MM.1S (cell line): ENCODE measurements at regions not wholly inside any gene's neighbourhood (a gene's known extent, or its start where the extent isn't known, plus 50 kb on each side); places are given as distances from the start of the nearest gene placed in this dataset.

Source experiments
- DNase-seq: peaks from one replicate; pipeline ENCODE4 v3.0.0-alpha.2; 2015
- H2AFZ ChIP-seq: fragments of 300-600 bp; sonication (generic); 2 replicates; pipeline ENCODE4 v1.6.0; 2016; ENCODE audit warnings: antibody characterized with exemption, low read length
- H3F3A ChIP-seq: fragments of 300-600 bp; sonication (generic); 2 replicates; pipeline ENCODE4 v1.6.1; 2016; ENCODE audit warnings: mild to moderate bottlenecking, antibody characterized with exemption, low read length, moderate library complexity, mixed read lengths; ENCODE audit not compliant: insufficient read depth
- H3K27ac ChIP-seq: fragments of 300-600 bp; sonication (generic); 2 replicates; pipeline ENCODE4 v1.5.1; 2016; ENCODE audit warnings: mild to moderate bottlenecking, low read length
- H3K27me3 ChIP-seq: fragments of 300-600 bp; sonication (generic); replicated peaks from 2 replicates; pipeline ENCODE4 v1.6.0; 2016; ENCODE audit warnings: low read length; ENCODE audit not compliant: insufficient read depth
- H3K36me3 ChIP-seq: fragments of 300-600 bp; sonication (generic); replicated peaks from 2 replicates; pipeline ENCODE4 v1.6.1; 2016; ENCODE audit warnings: mild to moderate bottlenecking, low read length, mixed read lengths; ENCODE audit not compliant: insufficient read depth
- H3K4me1 ChIP-seq: fragments of 300-600 bp; sonication (generic); 2 replicates; pipeline ENCODE4 v1.6.1; 2016; ENCODE audit warnings: low read length, mixed read lengths
- H3K4me2 ChIP-seq: fragments of 300-600 bp; sonication (generic); 2 replicates; pipeline ENCODE4 v1.6.0; 2016; ENCODE audit warnings: low read depth, low read length
- H3K4me3 ChIP-seq: fragments of 300-600 bp; sonication (generic); 2 replicates; pipeline ENCODE4 v1.5.1; 2016; ENCODE audit warnings: low read length, mixed read lengths
- H3K79me2 ChIP-seq: fragments of 300-600 bp; sonication (generic); 2 replicates; pipeline ENCODE4 v1.6.1; 2016; ENCODE audit warnings: mixed run types, low read length, mixed read lengths
- H3K9ac ChIP-seq: fragments of 300-600 bp; sonication (generic); 2 replicates; pipeline ENCODE4 v1.6.1; 2016; ENCODE audit warnings: low read length, mixed read lengths
- H3K9me2 ChIP-seq: fragments of 300-600 bp; sonication (generic); replicated peaks from 2 replicates; pipeline ENCODE4 v1.6.1; 2016; ENCODE audit warnings: mild to moderate bottlenecking, low read length, mixed read lengths; ENCODE audit not compliant: insufficient read depth
- H3K9me3 ChIP-seq: fragments of 300-600 bp; sonication (generic); replicated peaks from 2 replicates; pipeline ENCODE4 v1.6.1; 2016; ENCODE audit warnings: mild to moderate bottlenecking, low read length, mixed read lengths; ENCODE audit not compliant: insufficient read depth
- H4K20me1 ChIP-seq: fragments of 300-600 bp; sonication (generic); 2 replicates; pipeline ENCODE4 v1.6.1; 2016; ENCODE audit warnings: mild to moderate bottlenecking, low read length, moderate library complexity, mixed read lengths; ENCODE audit not compliant: insufficient read depth
- EZH2 ChIP-seq: fragments of 300-600 bp; sonication (generic); optimal IDR thresholded peaks from 2 replicates; pipeline ENCODE3; 2017; ENCODE audit warnings: low read depth, mild to moderate bottlenecking, antibody characterized with exemption, low read length, mixed read lengths
- EZH2phosphoT487 ChIP-seq: fragments of 300-600 bp; sonication (generic); IDR thresholded peaks from 2 replicates; pipeline ENCODE4 v1.6.1; 2018; ENCODE audit warnings: antibody characterized with exemption, low read length
- TF ChIP-seq, protein P1 (sequence below): fragments of 300-600 bp; sonication (generic); IDR thresholded peaks from 2 replicates; pipeline ENCODE4 v1.5.1; 2016; ENCODE audit warnings: antibody characterized with exemption, low read length, mixed read lengths

GRCh38 chr3:70737666-70738290 lies 425.3 kb upstream of the MDFIC2 start:
- H3K9me3 ChIP-seq: no peaks in the 10 kb centered on the region
- H2AFZ ChIP-seq: no peak overlapping the region
- H4K20me1 ChIP-seq: no peaks in the 10 kb centered on the region
- no peak overlapping the region for H3K9ac ChIP-seq
- H3K79me2 ChIP-seq: no peaks in the 10 kb centered on the region
- no peaks in the 10 kb centered on the region for H3F3A ChIP-seq
- H3K4me3 ChIP-seq: no peak overlapping the region
- no peak overlapping the region for H3K4me2 ChIP-seq
- no peaks in the 10 kb centered on the region for H3K27me3 ChIP-seq
- H3K27ac ChIP-seq: no peak overlapping the region
- no peaks in the 10 kb centered on the region for H3K9me2 ChIP-seq
- TF ChIP-seq EZH2 (no peak), EZH2phosphoT487 (no peak)
- TF ChIP-seq, protein P1, sequence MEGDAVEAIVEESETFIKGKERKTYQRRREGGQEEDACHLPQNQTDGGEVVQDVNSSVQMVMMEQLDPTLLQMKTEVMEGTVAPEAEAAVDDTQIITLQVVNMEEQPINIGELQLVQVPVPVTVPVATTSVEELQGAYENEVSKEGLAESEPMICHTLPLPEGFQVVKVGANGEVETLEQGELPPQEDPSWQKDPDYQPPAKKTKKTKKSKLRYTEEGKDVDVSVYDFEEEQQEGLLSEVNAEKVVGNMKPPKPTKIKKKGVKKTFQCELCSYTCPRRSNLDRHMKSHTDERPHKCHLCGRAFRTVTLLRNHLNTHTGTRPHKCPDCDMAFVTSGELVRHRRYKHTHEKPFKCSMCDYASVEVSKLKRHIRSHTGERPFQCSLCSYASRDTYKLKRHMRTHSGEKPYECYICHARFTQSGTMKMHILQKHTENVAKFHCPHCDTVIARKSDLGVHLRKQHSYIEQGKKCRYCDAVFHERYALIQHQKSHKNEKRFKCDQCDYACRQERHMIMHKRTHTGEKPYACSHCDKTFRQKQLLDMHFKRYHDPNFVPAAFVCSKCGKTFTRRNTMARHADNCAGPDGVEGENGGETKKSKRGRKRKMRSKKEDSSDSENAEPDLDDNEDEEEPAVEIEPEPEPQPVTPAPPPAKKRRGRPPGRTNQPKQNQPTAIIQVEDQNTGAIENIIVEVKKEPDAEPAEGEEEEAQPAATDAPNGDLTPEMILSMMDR: no peak
- H3K4me1 ChIP-seq: no peaks in the 10 kb centered on the region
- H3K36me3 ChIP-seq: no peaks in the 10 kb centered on the region
- DNase-seq: no peak

GRCh38 chr3:70736009-70736408 lies 423.6 kb upstream of the MDFIC2 start:
- Histone ChIP-seq H3K9me2 (no peaks in the 10 kb centered on the region), H3K27me3 (no peaks in the 10 kb centered on the region), H3F3A (no peaks in the 10 kb centered on the region), H3K4me3 (no peak overlapping the region), H3K27ac (no peak overlapping the region), H3K9me3 (no peaks in the 10 kb centered on the region), H3K79me2 (no peaks in the 10 kb centered on the region), H3K4me1 (no peaks in the 10 kb centered on the region), H3K4me2 (no peak overlapping the region), H4K20me1 (no peaks in the 10 kb centered on the region), H3K9ac (no peak overlapping the region), H3K36me3 (no peaks in the 10 kb centered on the region), H2AFZ (no peak overlapping the region)
- no peak for DNase-seq
- no peak for TF ChIP-seq EZH2
- TF ChIP-seq, protein P1: no peak
- no peak for TF ChIP-seq EZH2phosphoT487

GRCh38 chr3:70734756-70735155 lies 422.3 kb upstream of the MDFIC2 start:
- H2AFZ ChIP-seq: no peak overlapping the region
- no peaks in the 10 kb centered on the region for H3K4me1 ChIP-seq
- H3K9me3 ChIP-seq: no peaks in the 10 kb centered on the region
- H3K4me3 ChIP-seq: no peak overlapping the region
- H3K9ac ChIP-seq: no peak overlapping the region
- no peaks in the 10 kb centered on the region for H3K36me3 ChIP-seq
- no peaks in the 10 kb centered on the region for H3K79me2 ChIP-seq
- H3K9me2 ChIP-seq: no peaks in the 10 kb centered on the region
- TF ChIP-seq, protein P1: no peak
- TF ChIP-seq EZH2 (no peak), EZH2phosphoT487 (no peak)
- no peak overlapping the region for H3K4me2 ChIP-seq
- no peak overlapping the region for H3K27ac ChIP-seq
- no peak for DNase-seq
- H3F3A ChIP-seq: no peaks in the 10 kb centered on the region
- H3K27me3 ChIP-seq: no peaks in the 10 kb centered on the region
- H4K20me1 ChIP-seq: no peaks in the 10 kb centered on the region
